ENCODE measurements at regions not wholly inside any gene's neighbourhood (a gene's known extent, or its start where the extent isn't known, plus 50 kb on each side); places are given as distances from the start of the nearest gene placed in this dataset.

GRCh38 chr3:152667267-152667666, 167.7 kb upstream of the P2RY1 start:
- no peak for FAIRE-seq
- no peak overlapping the region for H3K4me3 ChIP-seq (ENCODE audit: low read depth, low read length)
- H3K36me3 ChIP-seq (ENCODE audit: control insufficient read depth, insufficient read depth, low read length) = no peaks in the 10 kb centered on the region
- no peaks in the 10 kb centered on the region for H3K27me3 ChIP-seq (ENCODE audit: control insufficient read depth, insufficient read depth, low read length)
- TF ChIP-seq CTCF (IDR thresholded peaks at IDR 0.05; ENCODE audit: insufficient read depth, low read length, severe bottlenecking) = no peak
- no peak for DNase-seq (ENCODE audit: low read depth)

GRCh38 chr3:152669560-152669959, 165.4 kb upstream of the P2RY1 start:
- FAIRE-seq = no peak

GRCh38 chr3:152671446-152672319, 163.2 kb upstream of the P2RY1 start:
- Histone ChIP-seq H3K27me3 (ENCODE audit: control insufficient read depth, insufficient read depth, low read length) (no peaks in the 10 kb centered on the region), H3K36me3 (ENCODE audit: control insufficient read depth, insufficient read depth, low read length) (no peaks in the 10 kb centered on the region), H3K4me3 (ENCODE audit: low read depth, low read length) (no peak overlapping the region)
- no peak for DNase-seq (ENCODE audit: low read depth)
- FAIRE-seq = no peak
- TF ChIP-seq CTCF (IDR thresholded peaks at IDR 0.05; ENCODE audit: insufficient read depth, low read length, severe bottlenecking) = no peak

More at GRCh38 chr3:152669560-152669959, 165.4 kb upstream of the P2RY1 start:
- no peaks in the 10 kb centered on the region for H3K27me3 ChIP-seq (ENCODE audit: control insufficient read depth, insufficient read depth, low read length)
- TF ChIP-seq CTCF (IDR thresholded peaks at IDR 0.05; ENCODE audit: insufficient read depth, low read length, severe bottlenecking) = no peak
- no peaks in the 10 kb centered on the region for H3K36me3 ChIP-seq (ENCODE audit: control insufficient read depth, insufficient read depth, low read length)
- H3K4me3 ChIP-seq (ENCODE audit: low read depth, low read length) = no peak overlapping the region
- no peak for DNase-seq (ENCODE audit: low read depth)

GRCh38 chr3:152672320-152672649, 162.6 kb upstream of the P2RY1 start:
- Histone ChIP-seq H3K36me3 (ENCODE audit: control insufficient read depth, insufficient read depth, low read length) (no peaks in the 10 kb centered on the region), H3K4me3 (ENCODE audit: low read depth, low read length) (no peak overlapping the region), H3K27me3 (ENCODE audit: control insufficient read depth, insufficient read depth, low read length) (no peaks in the 10 kb centered on the region)
- FAIRE-seq = no peak
- DNase-seq (ENCODE audit: low read depth) = no peak
- no peak for TF ChIP-seq CTCF (IDR thresholded peaks at IDR 0.05; ENCODE audit: insufficient read depth, low read length, severe bottlenecking)

- TF ChIP-seq CTCF (IDR thresholded peaks at IDR 0.05; ENCODE audit: insufficient read depth, low read length, severe bottlenecking) = no peak
- H3K4me3 ChIP-seq (ENCODE audit: low read depth, low read length) = no peak overlapping the region
- FAIRE-seq = no peak
- no peaks in the 10 kb centered on the region for H3K27me3 ChIP-seq (ENCODE audit: control insufficient read depth, insufficient read depth, low read length)
- H3K36me3 ChIP-seq (ENCODE audit: control insufficient read depth, insufficient read depth, low read length) = no peaks in the 10 kb centered on the region
- DNase-seq (ENCODE audit: low read depth) = no peak
Measured at GRCh38 chr3:152676810-152677379, 158.0 kb upstream of the P2RY1 start.

All from bronchial epithelial cell (primary cell).